ENCODE measurements at regions not wholly inside any gene's neighbourhood (a gene's known extent, or its start where the extent isn't known, plus 50 kb on each side); places are given as distances from the start of the nearest gene placed in this dataset.

DNA sequence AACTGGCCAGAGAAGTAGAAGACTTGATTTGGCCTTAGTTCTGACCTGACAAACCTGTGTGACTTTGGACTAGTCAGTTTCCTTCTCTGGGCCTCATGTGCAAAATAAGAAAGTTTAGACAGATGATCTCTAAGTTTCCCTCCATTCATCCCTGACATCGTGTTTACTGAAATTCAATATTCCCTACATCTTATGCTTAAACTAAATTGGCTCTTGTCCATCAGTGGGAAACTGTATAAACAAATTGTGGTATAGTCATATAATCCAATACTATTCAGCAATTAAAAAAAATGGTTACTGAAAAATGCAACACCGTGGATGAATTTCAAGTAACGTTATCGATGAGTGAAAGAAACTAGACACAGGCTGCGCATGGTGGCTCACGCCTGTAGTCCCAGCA, 64.4 kb upstream of the HRH1 start:
- DNase-seq (ENCODE audit: low read depth in 2 of 3, low spot score in 1 of 3) = no peak

DNA sequence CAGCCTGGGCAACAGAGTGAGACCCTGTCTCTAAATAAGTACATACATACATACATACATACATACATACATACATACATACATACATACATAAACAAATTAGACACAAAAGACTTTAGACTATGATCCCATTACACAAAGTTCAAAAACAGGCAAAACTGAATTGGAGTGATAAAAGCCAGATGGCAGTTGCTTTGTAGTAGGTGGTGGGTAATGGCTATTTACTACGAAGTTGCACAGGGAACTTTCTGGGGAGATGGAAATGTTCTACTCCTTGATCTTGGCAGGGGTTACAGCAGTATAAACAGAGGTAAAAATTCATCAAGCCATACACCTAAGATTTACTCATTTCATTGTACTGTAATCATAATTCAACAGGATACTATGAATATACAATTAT, 63.7 kb upstream of the HRH1 start:
- DNase-seq (ENCODE audit: low read depth in 2 of 3, low spot score in 1 of 3) = no peak

DNA sequence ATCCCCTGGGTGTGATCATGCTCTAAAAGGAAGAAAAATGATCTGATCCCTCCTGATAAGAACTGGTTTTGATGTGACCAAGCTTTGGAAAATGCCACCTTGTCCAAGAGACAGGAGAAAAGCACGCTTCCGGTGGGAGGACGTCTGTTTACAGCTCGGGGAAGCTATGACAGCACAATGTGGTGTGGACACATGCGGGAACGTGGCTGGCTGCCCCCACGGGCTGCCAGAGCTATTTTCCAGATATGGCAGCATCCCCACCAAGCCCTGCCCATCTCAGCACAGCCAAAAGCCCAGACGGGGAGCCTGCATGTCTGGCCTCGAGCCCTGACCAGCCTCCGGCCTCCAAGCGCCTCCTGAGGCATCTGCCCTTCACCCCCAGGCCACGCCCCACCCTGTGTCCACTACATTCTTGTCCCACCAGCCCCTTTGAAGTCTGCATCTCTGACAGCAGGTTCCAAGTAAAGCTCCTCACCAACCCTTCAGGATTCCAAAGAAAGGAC, 63.2 kb upstream of the HRH1 start:
- no peak for DNase-seq (ENCODE audit: low read depth in 2 of 3, low spot score in 1 of 3)

DNA sequence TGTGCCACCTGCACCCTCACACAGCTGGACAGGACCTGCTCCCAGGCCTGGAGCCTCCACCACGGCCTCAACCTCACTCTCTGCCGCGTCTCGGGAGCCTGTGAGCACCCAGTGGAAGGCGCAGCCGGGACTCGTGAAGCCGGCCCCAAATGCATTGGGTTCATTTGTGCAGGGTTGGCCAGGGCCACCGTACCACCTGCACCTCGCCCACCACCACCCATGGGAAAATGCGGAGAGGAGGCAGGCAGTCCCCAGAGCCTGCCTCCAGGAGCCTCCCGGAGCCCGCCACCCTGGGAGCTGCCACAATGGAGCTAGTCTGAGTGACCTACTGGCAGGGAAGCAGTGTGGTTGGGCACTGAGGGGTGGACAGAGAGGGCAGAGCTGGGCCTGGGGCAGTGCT, 62.5 kb upstream of the HRH1 start:
- no peak for DNase-seq (ENCODE audit: low read depth in 2 of 3, low spot score in 1 of 3)

DNA sequence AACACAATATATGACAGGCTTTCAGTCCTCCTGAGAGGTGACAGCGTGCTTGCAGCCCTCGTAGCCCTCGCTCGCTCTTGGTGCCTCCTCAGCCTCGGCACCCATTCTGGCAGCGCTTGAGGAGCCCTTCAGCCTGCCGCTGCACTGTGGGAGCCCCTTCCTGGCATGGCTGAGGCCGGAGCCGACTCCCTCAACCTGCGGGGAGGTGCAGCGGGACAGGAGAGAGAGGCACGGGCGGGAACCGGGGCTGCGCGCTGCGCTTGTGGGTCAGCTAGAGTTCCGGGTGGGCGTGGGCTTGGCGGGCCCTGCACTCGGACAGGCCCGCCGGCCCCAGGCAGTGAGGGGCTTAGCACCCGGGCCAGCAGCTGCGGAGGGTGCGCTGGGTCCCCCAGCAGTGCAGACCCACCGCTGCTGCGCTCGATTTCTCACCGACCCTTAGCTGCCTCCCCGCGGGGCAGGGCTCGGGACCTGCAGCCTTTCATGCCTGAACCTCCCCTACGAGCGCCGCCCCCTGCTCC, 60.4 kb upstream of the HRH1 start:
- no peak for DNase-seq (ENCODE audit: low read depth in 2 of 3, low spot score in 1 of 3)

DNA sequence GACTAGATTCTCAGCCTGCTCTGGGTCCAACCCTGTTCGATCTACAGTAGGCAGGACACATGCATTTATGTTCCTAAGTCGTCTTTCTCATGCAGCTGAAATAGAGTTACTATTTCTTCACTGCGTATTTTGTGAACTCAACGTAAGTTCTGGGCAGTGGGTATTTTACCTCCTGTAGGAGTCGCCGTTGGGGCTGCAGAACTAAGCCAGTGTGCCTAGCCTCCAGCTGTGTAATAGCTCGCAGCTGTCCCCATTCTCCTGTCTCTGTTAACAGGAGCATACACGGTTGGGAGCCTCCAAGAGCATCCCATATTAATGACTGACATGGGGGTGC, 58.4 kb upstream of the HRH1 start:
- DNase-seq (ENCODE audit: low read depth in 2 of 3, low spot score in 1 of 3) = no peak

DNA sequence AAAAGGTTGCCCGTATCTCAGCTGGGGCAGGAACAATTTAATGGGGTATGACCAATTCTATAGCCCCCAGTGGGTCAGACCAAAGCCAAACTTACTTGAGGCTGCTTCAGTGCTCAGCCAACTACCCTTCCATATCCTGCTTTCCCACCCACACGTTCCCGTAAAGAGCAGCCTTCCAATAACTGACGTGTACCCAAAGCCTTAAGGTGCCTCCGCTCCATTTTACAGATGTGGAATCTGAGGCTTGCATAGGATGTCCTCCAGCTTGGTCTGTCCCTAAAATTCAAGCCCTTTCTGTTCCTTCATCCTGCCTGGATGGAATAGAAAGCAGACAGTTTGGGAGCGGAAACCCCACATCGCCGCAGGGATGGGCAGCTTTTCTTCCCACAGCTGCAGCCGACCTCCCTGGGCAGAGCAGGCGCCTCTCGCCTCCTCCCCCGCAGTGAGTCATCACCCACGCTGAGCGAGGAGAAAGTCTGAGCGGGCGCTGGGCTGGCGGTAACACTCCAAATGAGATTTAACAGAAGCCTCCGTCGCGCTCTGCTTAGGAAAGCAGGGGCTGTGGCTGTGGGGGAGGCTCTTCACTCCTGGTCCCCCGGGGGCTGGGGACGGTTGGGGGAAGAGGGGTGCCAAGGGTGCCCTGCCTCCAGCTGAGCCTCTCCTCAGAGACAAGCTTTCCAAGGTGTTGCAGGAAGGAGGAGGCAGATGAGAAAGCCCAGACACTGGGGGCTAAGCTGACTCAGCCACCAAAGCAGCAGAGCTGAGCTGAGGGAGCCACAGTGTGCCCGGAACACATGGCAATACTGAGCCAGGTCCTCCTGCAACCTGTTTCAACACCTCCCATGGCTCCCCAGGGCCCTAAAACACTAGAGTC, 57.8 kb upstream of the HRH1 start:
- DNase-seq (ENCODE audit: low read depth in 2 of 3, low spot score in 1 of 3) = peak; percentile 53 to 76 (median 68)

DNA sequence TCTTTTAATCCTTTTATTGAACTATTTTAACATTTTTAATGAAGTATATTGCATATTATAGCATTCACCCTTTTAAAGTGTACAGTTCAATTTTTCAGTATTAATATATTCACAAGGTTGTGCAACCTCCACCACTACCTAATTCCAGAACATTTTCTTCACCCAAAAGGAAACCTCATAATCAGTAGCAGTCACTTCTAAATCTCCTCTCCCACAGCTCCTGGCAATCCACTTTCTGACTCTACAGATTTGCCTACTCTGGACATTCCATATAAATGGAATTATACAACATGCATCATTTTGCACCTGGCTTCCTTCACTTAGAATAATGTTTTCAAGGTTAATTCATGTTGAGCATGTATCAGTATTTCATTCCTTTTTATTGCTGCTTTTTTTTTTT, 55.0 kb upstream of the HRH1 start:
- DNase-seq (ENCODE audit: low read depth in 2 of 3, low spot score in 1 of 3) = no peak
